Bronchial epithelial cell (primary cell): ENCODE measurements at regions not wholly inside any gene's neighbourhood (a gene's known extent, or its start where the extent isn't known, plus 50 kb on each side); places are given as distances from the start of the nearest gene placed in this dataset.

ENCODE experiments used
- DNase-seq: peaks from one replicate; pipeline ENCODE4 v3.0.0-alpha.2; 2010; ENCODE audit warnings: low read depth
- FAIRE-seq: peaks from 2 replicates; lab custom pipeline; 2011; peaks lifted over from hg19 to GRCh38; lab: Jason Lieb, UNC
- H3K27me3 ChIP-seq: 2 replicates; pipeline ENCODE4 v1.5.1; 2011; ENCODE audit warnings: low read length; ENCODE audit not compliant: control insufficient read depth, insufficient read depth
- H3K36me3 ChIP-seq: 2 replicates; pipeline ENCODE4 v1.5.1; 2011; ENCODE audit warnings: low read length; ENCODE audit not compliant: control insufficient read depth, insufficient read depth
- H3K4me3 ChIP-seq: 2 replicates; pipeline ENCODE4 v1.5.1; 2011; ENCODE audit warnings: mild to moderate bottlenecking, low read depth, low read length, control low read depth
- TF ChIP-seq, protein P1 (sequence below): IDR thresholded peaks from 2 replicates; pipeline ENCODE4 v1.5.1; 2011; ENCODE audit warnings: mild to moderate bottlenecking, moderate library complexity, low read length, control low read depth, inconsistent platforms; ENCODE audit not compliant: insufficient read depth, severe bottlenecking

DNA sequence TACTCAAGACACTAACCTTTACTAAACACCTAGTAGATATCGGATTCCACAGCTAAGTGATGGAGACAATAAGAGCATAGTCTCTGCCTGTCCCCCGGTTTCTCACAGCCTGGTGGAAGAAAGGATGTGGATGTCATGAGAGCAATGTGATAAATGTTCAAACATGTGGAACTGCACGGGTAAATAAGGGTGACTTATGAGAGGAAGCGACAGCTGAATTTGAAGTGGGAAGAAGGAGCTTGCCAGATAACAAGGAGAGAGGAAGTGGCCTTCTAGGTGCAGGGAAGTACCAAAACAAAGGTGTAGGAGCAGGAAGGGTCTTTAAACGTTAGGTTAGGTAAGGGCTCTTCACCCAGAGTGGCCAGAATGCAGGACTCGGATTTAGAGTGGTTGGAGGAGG lies 178.6 kb upstream of the NRIP1 start:
- FAIRE-seq (no peak), DNase-seq (no peak)
- Histone ChIP-seq H3K36me3 (no peaks in the 10 kb centered on the region), H3K4me3 (no peak overlapping the region), H3K27me3 (no peaks in the 10 kb centered on the region)
- TF ChIP-seq, protein P1, sequence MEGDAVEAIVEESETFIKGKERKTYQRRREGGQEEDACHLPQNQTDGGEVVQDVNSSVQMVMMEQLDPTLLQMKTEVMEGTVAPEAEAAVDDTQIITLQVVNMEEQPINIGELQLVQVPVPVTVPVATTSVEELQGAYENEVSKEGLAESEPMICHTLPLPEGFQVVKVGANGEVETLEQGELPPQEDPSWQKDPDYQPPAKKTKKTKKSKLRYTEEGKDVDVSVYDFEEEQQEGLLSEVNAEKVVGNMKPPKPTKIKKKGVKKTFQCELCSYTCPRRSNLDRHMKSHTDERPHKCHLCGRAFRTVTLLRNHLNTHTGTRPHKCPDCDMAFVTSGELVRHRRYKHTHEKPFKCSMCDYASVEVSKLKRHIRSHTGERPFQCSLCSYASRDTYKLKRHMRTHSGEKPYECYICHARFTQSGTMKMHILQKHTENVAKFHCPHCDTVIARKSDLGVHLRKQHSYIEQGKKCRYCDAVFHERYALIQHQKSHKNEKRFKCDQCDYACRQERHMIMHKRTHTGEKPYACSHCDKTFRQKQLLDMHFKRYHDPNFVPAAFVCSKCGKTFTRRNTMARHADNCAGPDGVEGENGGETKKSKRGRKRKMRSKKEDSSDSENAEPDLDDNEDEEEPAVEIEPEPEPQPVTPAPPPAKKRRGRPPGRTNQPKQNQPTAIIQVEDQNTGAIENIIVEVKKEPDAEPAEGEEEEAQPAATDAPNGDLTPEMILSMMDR: no peak

GRCh38 chr21:15247613-15248012 lies 182.8 kb upstream of the NRIP1 start:
- TF ChIP-seq, protein P1: no peak
- DNase-seq: peak; percentile 30
- Histone ChIP-seq H3K4me3 (no peak overlapping the region), H3K27me3 (no peaks in the 10 kb centered on the region), H3K36me3 (no peaks in the 10 kb centered on the region)
- no peak for FAIRE-seq

DNA sequence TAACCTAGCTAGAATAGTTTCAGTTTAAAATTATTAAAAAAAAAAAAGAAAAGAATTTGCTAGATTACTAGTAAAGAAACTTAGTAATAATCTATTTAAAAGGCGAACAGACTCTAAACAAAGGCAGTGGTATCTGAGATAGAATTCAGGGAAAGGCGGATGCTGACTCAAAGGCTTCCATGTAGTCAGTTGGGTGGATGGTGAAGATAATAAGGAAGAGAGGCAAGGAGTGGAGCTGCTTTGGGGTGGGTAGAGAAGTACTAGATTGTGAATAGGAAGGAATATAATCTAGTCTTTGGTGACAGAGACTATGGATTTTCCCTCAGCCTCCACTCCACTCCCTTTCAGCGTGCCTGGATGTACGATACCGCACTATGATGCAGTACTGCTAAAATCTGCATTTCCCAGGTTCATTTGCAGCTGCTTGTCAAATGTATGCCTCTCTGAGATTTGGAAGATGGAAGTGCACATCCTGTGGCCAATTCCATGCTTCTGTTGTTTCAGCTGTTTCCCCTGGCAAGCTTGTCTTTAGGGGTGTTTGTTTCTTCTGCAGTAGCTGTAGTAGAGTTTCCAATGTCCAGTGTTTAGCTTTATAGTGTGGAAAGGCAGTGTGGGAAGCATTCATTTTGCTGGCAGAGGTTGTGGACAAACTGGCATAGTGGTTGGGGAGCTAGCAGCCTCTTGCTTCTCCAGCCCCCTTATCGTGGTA lies 184.6 kb upstream of the NRIP1 start:
- H3K27me3 ChIP-seq: no peaks in the 10 kb centered on the region
- TF ChIP-seq, protein P1: no peak
- no peaks in the 10 kb centered on the region for H3K36me3 ChIP-seq
- H3K4me3 ChIP-seq: no peak overlapping the region
- DNase-seq (no peak), FAIRE-seq (no peak)

DNA sequence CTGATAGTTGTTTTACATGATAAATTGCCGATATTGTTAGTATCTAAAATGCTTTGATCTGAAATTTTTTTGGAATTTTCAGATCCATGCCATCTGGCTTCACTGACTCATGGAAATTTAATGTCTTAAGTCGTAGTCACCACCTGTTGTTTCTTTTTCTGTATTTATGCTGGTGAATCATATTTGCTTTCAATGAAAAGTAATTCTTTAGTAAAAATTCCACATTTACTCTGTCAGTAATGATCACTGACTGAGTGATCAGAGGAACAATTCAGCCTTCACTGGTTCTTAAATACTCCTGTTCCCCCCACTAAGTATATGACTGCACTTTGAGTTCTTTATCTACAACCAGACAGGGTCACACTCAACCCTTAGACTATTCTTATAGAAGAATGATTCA lies 185.6 kb upstream of the NRIP1 start:
- Histone ChIP-seq H3K4me3 (no peak overlapping the region), H3K27me3 (no peaks in the 10 kb centered on the region), H3K36me3 (no peaks in the 10 kb centered on the region)
- TF ChIP-seq, protein P1: no peak
- DNase-seq: peak; percentile 85
- FAIRE-seq: no peak

DNA sequence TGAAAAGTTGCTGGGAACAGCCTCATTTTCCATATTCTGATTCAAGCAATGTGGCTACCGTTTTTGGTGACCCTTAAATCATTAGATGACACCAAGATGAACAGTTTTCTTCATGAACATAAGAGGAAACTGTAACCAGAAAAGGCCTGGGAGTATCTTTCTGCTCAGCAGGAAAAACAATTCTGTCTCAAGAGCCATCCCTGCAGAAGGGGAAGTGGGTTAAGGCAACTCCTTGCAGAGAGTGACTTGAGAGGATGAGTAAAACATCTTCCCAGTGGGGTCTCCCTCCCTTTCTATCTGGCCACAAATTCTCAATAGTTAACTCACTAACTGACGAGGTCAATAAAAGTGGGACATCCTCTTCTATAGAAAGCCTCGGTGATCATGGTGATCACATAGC lies 187.6 kb upstream of the NRIP1 start:
- no peak for FAIRE-seq
- Histone ChIP-seq H3K36me3 (no peaks in the 10 kb centered on the region), H3K4me3 (no peak overlapping the region), H3K27me3 (no peaks in the 10 kb centered on the region)
- TF ChIP-seq, protein P1: no peak
- DNase-seq: no peak

DNA sequence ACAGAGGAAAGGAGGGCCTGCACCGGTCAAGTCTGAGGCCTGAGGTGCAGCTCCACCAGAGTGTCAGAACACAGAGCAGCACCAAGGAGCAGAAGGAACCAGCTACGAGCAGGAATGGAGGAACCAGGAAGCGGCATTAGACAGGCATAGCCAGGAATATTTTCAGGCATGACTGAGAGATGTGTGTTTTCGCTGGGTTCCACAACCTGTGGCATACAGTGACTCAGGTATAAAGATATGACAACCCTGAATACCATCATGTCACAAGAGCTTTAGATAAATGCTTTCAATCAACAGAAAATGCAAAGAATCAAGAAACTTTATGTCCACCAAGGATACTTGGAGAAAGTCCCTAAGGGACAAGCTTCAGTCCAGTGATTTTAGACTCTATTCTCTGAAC lies 189.3 kb upstream of the NRIP1 start:
- FAIRE-seq (peak; percentile 18), DNase-seq (no peak)
- H3K36me3 ChIP-seq: no peaks in the 10 kb centered on the region
- no peak overlapping the region for H3K4me3 ChIP-seq
- TF ChIP-seq, protein P1: no peak
- no peaks in the 10 kb centered on the region for H3K27me3 ChIP-seq
